ENCODE measurements at regions not wholly inside any gene's neighbourhood (a gene's known extent, or its start where the extent isn't known, plus 50 kb on each side); places are given as distances from the start of the nearest gene placed in this dataset.
"Not testable (repeated sequence)": the region's sequence is repeated elsewhere in the genome, so short reads cannot be mapped to it uniquely, and the experiment has no call there.

GRCh38 chr5:98186128-98186527 lies 587.3 kb upstream of the RGMB start:
- TF ChIP-seq POLR2AphosphoS5 (IDR thresholded peaks at IDR 0.05; ENCODE audit: insufficient read depth in 1 of 2, low read depth in 1 of 2) (no peak), POLR2A (IDR thresholded peaks at IDR 0.05) (no peak), CTCF (IDR thresholded peaks at IDR 0.05) (no peak)
- H3K4me3 ChIP-seq = no peak overlapping the region
- H3K36me3 ChIP-seq = no peaks in the 10 kb centered on the region
- no peak overlapping the region for H3K27ac ChIP-seq
- no peak for DNase-seq (ENCODE audit: extremely low spot score in 2 of 2)
- H3K4me1 ChIP-seq = no peaks in the 10 kb centered on the region
- no peaks in the 10 kb centered on the region for H3K9me3 ChIP-seq
- H3K27me3 ChIP-seq = no peaks in the 10 kb centered on the region
- intact Hi-C loops (cut with DNase I) = no loop called here

GRCh38 chr5:98187945-98188344 lies 585.5 kb upstream of the RGMB start:
- DNase-seq (ENCODE audit: extremely low spot score in 2 of 2) = no peak
- Histone ChIP-seq H3K4me1 (no peaks in the 10 kb centered on the region), H3K27me3 (no peaks in the 10 kb centered on the region), H3K4me3 (no peak overlapping the region), H3K27ac (no peak overlapping the region), H3K9me3 (no peaks in the 10 kb centered on the region), H3K36me3 (no peaks in the 10 kb centered on the region)
- TF ChIP-seq CTCF (IDR thresholded peaks at IDR 0.05) (no peak), POLR2AphosphoS5 (IDR thresholded peaks at IDR 0.05; ENCODE audit: insufficient read depth in 1 of 2, low read depth in 1 of 2) (no peak), POLR2A (IDR thresholded peaks at IDR 0.05) (no peak)
- intact Hi-C loops (cut with DNase I) = no loop called here

DNA sequence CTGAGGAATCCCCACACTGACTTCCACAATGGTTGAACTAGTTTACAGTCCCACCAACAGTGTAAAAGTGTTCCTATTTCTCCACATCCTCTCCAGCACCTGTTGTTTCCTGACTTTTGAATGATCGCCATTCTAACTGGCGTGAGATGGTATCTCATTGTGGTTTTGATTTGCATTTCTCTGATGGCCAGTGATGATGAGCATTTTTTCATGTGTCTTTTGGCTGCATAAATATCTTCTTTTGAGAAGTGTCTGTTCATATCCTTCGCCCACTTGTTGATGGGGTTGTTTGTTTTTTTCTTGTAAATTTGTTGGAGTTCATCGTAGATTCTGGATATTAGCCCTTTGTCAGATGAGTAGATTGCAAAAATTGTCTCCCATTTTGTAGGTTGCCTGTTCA lies 583.1 kb upstream of the RGMB start:
- H3K9me3 ChIP-seq; H3K36me3 ChIP-seq; DNase-seq (ENCODE audit: extremely low spot score in 2 of 2); intact Hi-C loops (cut with DNase I); H3K27ac ChIP-seq; H3K4me3 ChIP-seq; H3K4me1 ChIP-seq; H3K27me3 ChIP-seq: not testable (repeated sequence)

- H3K4me1 ChIP-seq = no peaks in the 10 kb centered on the region
- no peak for DNase-seq (ENCODE audit: extremely low spot score in 2 of 2)
- no peak overlapping the region for H3K27ac ChIP-seq
- H3K4me3 ChIP-seq = no peak overlapping the region
- intact Hi-C loops (cut with DNase I) = no loop called here
- no peaks in the 10 kb centered on the region for H3K27me3 ChIP-seq
- no peaks in the 10 kb centered on the region for H3K9me3 ChIP-seq
- H3K36me3 ChIP-seq = no peaks in the 10 kb centered on the region
- no peak for TF ChIP-seq CTCF (IDR thresholded peaks at IDR 0.05)
- TF ChIP-seq POLR2A (IDR thresholded peaks at IDR 0.05) = no peak
- no peak for TF ChIP-seq POLR2AphosphoS5 (IDR thresholded peaks at IDR 0.05; ENCODE audit: insufficient read depth in 1 of 2, low read depth in 1 of 2)
These were observed 579.3 kb upstream of the RGMB start for GRCh38 chr5:98193921-98194760.

DNA sequence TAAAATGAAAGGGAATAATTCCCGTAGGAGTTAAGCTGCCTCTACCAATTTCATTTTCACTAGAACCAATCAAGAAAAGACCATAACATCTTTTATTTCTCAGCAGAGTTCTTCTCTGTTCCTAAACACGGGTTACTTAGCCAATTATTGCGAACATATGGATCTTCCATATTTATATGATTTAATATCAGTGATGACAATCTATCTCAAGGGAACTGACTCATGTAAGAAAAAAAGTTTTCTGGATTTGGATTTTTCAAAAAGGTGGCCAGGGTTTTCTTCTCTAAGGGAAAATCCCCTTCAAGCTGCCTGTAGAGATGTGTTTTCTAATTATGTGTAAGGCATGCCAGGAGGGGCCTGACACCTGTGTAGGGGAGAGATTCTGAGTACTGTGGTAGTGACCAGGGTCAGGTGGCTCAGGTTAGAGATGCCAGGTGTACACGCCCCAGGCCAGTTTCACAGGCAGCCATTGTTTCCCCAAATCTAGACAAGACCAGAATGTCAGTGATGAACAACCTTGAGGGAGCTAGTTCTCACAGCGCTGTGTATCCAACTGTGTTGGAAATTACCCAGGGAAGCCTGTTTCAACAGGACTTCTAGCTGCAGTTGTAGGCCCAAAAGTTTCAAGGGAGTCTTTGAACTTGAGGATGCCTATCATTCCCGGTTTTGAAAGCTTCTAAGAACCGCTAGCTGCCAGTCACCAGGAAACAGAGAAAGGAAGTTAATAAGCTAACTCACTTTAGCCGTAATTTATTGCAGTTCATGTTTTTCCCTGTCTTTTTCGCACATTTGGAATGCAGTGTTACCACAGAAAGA lies 572.5 kb upstream of the RGMB start:
- Histone ChIP-seq H3K4me3 (no peak overlapping the region), H3K36me3 (no peaks in the 10 kb centered on the region), H3K27me3 (no peaks in the 10 kb centered on the region), H3K9me3 (no peaks in the 10 kb centered on the region), H3K27ac (no peak overlapping the region), H3K4me1 (no peaks in the 10 kb centered on the region)
- no peak for TF ChIP-seq POLR2A (IDR thresholded peaks at IDR 0.05)
- TF ChIP-seq POLR2AphosphoS5 (IDR thresholded peaks at IDR 0.05; ENCODE audit: insufficient read depth in 1 of 2, low read depth in 1 of 2) = no peak
- intact Hi-C loops (cut with DNase I) = no loop called here
- DNase-seq (ENCODE audit: extremely low spot score in 2 of 2) = no peak

GRCh38 chr5:98204798-98205197 lies 568.7 kb upstream of the RGMB start:
- H3K36me3 ChIP-seq = no peaks in the 10 kb centered on the region
- no peak overlapping the region for H3K4me3 ChIP-seq
- DNase-seq (ENCODE audit: extremely low spot score in 2 of 2) = no peak
- H3K27me3 ChIP-seq = no peaks in the 10 kb centered on the region
- H3K4me1 ChIP-seq = no peaks in the 10 kb centered on the region
- TF ChIP-seq POLR2A (IDR thresholded peaks at IDR 0.05) (no peak), CTCF (IDR thresholded peaks at IDR 0.05) (no peak), POLR2AphosphoS5 (IDR thresholded peaks at IDR 0.05; ENCODE audit: insufficient read depth in 1 of 2, low read depth in 1 of 2) (no peak)
- H3K27ac ChIP-seq = no peak overlapping the region
- intact Hi-C loops (cut with DNase I) = no loop called here
- no peaks in the 10 kb centered on the region for H3K9me3 ChIP-seq
